ENCODE measurements at regions not wholly inside any gene's neighbourhood (a gene's known extent, or its start where the extent isn't known, plus 50 kb on each side); places are given as distances from the start of the nearest gene placed in this dataset.

DNA sequence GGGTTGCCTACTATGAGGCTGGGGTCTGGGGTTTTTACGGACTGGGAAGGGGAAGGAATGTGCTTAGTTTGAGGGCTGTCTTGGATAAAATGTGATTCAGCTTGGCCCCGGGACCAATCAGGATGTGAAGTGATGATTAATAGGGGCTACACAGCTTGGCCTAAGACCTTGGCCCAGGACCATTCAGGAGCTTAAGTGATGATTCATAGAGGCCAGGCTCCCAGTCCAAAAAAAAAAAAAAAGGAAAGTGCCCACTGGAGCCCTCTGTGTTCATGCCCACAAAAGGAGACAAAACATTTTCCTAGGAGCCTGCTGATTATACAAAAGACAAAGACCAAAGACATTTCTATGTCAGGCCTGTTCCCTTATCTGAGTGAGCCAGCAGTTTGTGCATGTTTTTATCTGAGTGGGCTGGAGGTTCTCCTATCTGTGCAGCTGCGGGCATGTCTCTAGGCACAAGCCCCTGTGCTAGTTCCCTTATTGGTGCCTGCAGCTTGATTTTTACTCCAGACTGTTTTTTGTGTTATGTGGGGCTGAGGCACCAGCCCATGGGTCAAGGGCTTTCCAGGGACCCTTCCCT, 898.2 kb upstream of the GOT2 start:
- TF ChIP-seq, protein P1, sequence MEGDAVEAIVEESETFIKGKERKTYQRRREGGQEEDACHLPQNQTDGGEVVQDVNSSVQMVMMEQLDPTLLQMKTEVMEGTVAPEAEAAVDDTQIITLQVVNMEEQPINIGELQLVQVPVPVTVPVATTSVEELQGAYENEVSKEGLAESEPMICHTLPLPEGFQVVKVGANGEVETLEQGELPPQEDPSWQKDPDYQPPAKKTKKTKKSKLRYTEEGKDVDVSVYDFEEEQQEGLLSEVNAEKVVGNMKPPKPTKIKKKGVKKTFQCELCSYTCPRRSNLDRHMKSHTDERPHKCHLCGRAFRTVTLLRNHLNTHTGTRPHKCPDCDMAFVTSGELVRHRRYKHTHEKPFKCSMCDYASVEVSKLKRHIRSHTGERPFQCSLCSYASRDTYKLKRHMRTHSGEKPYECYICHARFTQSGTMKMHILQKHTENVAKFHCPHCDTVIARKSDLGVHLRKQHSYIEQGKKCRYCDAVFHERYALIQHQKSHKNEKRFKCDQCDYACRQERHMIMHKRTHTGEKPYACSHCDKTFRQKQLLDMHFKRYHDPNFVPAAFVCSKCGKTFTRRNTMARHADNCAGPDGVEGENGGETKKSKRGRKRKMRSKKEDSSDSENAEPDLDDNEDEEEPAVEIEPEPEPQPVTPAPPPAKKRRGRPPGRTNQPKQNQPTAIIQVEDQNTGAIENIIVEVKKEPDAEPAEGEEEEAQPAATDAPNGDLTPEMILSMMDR (IDR thresholded peaks at IDR 0.05; ENCODE audit: poor library complexity, severe bottlenecking) = no peak
- TF ChIP-seq EP300 (conservative IDR thresholded peaks at IDR 0.05; ENCODE audit: poor library complexity, severe bottlenecking) (no peak), EZH2 (IDR thresholded peaks at IDR 0.05; ENCODE audit: borderline replicate concordance, insufficient read depth, low read length, poor library complexity, severe bottlenecking) (no peak), SMC3 (conservative IDR thresholded peaks at IDR 0.05; ENCODE audit: poor library complexity) (no peak), POLR2AphosphoS5 (IDR thresholded peaks at IDR 0.05) (no peak), TAF1 (IDR thresholded peaks at IDR 0.05; ENCODE audit: low read depth) (no peak), RAD21 (conservative IDR thresholded peaks at IDR 0.05) (no peak), MXI1 (conservative IDR thresholded peaks at IDR 0.05; ENCODE audit: poor library complexity, severe bottlenecking) (no peak)

All from neural cell (in vitro differentiated cells).